Esophagus muscularis mucosa (tissue), 4 donors: ENCODE measurements at regions not wholly inside any gene's neighbourhood (a gene's known extent, or its start where the extent isn't known, plus 50 kb on each side); places are given as distances from the start of the nearest gene placed in this dataset.

ENCODE experiments used
- DNase-seq: peaks from one replicate; pipeline ENCODE4 v3.0.0-alpha.2; 2017; ENCODE audit errors: extremely low spot score
- H3K27ac ChIP-seq, 4 donors: fragments of 200-600 bp; sonication (generic); replicated peaks in 1 of 4; 1 replicate in 3 of 4; 2 replicates in 1 of 4; pipeline ENCODE4 v1.5.1; 2016 to 2019; ENCODE audit warnings: mild to moderate bottlenecking in 1 of 4
- H3K27me3 ChIP-seq, 4 donors: fragments of 200-600 bp; sonication (generic); one replicate each; pipeline versions ENCODE4 v1.5.1 to v1.6.0; 2016 to 2019
- H3K36me3 ChIP-seq, 4 donors: fragments of 200-600 bp; sonication (generic); one replicate each; pipeline ENCODE4 v1.5.1; 2016 to 2019
- H3K4me1 ChIP-seq, 4 donors: fragments of 200-600 bp; sonication (generic); one replicate each; pipeline ENCODE4 v1.5.1; 2016 to 2019
- H3K4me3 ChIP-seq, 4 donors: fragments of 200-600 bp; sonication (generic); 1 replicate in 2 of 4; 2 replicates in 2 of 4; pipeline ENCODE4 v1.5.1; 2016 to 2019; ENCODE audit warnings: mild to moderate bottlenecking in 4 of 4, moderate library complexity in 1 of 4
- H3K9me3 ChIP-seq, 4 donors: fragments of 200-600 bp; sonication (generic); 1 replicate in 3 of 4; 2 replicates in 1 of 4; pipeline ENCODE4 v1.5.1; 2016 to 2019
- EP300 ChIP-seq: sonication (generic); formaldehyde crosslinking; IDR thresholded peaks from one replicate; pipeline ENCODE4 v1.6.1; 2017; ENCODE audit warnings: antibody characterized with exemption
- POLR2A ChIP-seq: fragments of 450-650 bp; IDR thresholded peaks from one replicate; pipeline ENCODE4 v1.6.1; 2017; ENCODE audit warnings: antibody characterized with exemption, moderate library complexity, mild to moderate bottlenecking, low read depth
- POLR2AphosphoS5 ChIP-seq, 2 donors: sonication (generic); formaldehyde crosslinking; IDR thresholded peaks; one replicate each; pipeline ENCODE4 v1.6.1; 2017; ENCODE audit warnings: antibody characterized with exemption in 2 of 2
- WGBS: methylation state at CpG from one replicate; pipeline ENCODE4 v1.1.5; 2018; 5-methylcytosine and 5-hydroxymethylcytosine counted together
- intact Hi-C: fragments of 100-400 bp; cut with DNase I; formaldehyde crosslinking; loops from one replicate; pipeline ENCODE4 v1.15.1; 2023
- TF ChIP-seq, protein P1 (sequence below), 3 experiments: fragments of 200-600 bp in 2 of 3; fragments of 450-650 bp in 1 of 3; sonication (generic) in 2 of 3; IDR thresholded peaks; one replicate each; pipeline ENCODE4 v1.5.1; 2017 to 2019; ENCODE audit warnings: antibody characterized with exemption in 3 of 3, mild to moderate bottlenecking in 2 of 3, moderate library complexity in 1 of 3

DNA sequence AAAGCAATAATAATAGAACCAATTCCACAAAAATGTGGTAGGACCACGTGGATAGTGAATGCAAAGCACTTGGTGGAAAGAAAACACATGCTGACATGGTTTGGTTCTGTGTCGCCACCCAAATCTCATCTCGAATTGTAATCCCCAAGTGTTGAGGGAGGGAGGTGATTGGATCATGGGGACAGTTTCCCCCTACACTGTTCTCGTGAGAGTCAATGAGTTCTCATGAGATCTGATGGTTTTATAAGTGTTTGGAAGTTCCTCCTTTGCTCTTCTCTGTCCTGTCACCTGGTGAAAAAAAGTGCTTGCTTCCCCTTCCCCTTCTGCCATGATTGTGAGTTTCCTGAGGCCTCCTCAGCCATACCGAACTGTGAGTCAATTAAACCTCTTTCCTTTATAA lies 421.9 kb upstream of the CADM1 start:
- TF ChIP-seq POLR2A = no peak
- TF ChIP-seq, protein P1, sequence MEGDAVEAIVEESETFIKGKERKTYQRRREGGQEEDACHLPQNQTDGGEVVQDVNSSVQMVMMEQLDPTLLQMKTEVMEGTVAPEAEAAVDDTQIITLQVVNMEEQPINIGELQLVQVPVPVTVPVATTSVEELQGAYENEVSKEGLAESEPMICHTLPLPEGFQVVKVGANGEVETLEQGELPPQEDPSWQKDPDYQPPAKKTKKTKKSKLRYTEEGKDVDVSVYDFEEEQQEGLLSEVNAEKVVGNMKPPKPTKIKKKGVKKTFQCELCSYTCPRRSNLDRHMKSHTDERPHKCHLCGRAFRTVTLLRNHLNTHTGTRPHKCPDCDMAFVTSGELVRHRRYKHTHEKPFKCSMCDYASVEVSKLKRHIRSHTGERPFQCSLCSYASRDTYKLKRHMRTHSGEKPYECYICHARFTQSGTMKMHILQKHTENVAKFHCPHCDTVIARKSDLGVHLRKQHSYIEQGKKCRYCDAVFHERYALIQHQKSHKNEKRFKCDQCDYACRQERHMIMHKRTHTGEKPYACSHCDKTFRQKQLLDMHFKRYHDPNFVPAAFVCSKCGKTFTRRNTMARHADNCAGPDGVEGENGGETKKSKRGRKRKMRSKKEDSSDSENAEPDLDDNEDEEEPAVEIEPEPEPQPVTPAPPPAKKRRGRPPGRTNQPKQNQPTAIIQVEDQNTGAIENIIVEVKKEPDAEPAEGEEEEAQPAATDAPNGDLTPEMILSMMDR (IDR thresholded peaks at IDR 0.05) = no peak
- TF ChIP-seq EP300 = no peak
- TF ChIP-seq POLR2AphosphoS5 (IDR thresholded peaks at IDR 0.05) = no peak
- H3K9me3 ChIP-seq = peaks cover 0 to 3% (median 0%) of the 10 kb centered on the region in 4 donors
- peaks cover 0 to 9% (median 0%) of the 10 kb centered on the region in 4 donors for H3K27me3 ChIP-seq
- H3K27ac ChIP-seq = no peak overlapping the region
- WGBS = 84% methylated on average over 5 of the region's 5 CpGs
- intact Hi-C loops = no loop called here
- H3K4me3 ChIP-seq = no peak overlapping the region
- H3K4me1 ChIP-seq = peaks cover 10 to 20% (median 14%) of the 10 kb centered on the region in 4 donors
- no peak for DNase-seq
- no peaks in the 10 kb centered on the region for H3K36me3 ChIP-seq

DNA sequence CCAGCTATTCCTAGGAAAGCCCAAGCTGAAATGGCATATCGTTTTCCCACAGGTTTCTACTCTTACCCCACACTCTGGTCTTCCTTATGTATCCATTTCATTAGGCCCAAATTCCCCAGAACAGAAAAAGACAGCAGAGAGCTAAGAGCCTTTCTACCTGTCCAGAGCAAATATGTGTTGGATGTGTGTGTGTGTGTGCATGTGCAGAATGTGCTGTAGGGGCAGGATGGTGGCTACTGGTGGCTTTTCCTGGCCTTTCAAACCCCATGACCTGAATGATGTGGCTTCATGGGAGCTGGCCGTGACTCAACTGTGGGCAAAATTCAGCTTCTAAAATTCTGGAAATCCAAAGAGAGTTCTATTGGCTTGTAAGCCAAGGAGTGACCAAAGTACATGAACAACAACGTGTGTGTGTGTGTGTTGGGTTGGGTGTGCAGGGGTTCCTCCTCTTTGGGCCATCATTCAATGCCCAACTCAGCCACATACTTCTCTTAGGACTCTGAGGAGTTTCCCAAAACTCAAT lies 421.4 kb upstream of the CADM1 start:
- Histone ChIP-seq H3K36me3 (no peaks in the 10 kb centered on the region), H3K27me3 (peaks cover 0 to 9% (median 0%) of the 10 kb centered on the region in 4 donors), H3K9me3 (peaks cover 0 to 3% (median 0%) of the 10 kb centered on the region in 4 donors), H3K4me3 (no peak overlapping the region), H3K4me1 (peaks cover 5 to 15% (median 9%) of the 10 kb centered on the region in 4 donors), H3K27ac (no peak overlapping the region)
- no peak for TF ChIP-seq POLR2AphosphoS5 (IDR thresholded peaks at IDR 0.05)
- no peak for TF ChIP-seq EP300
- DNase-seq = no peak
- intact Hi-C loops = no loop called here
- 85% methylated on average over 3 of the region's 3 CpGs for WGBS

GRCh38 chr11:115924744-115925567 lies 420.7 kb upstream of the CADM1 start:
- TF ChIP-seq EP300 (no peak), POLR2A (no peak), POLR2AphosphoS5 (IDR thresholded peaks at IDR 0.05) (no peak)
- TF ChIP-seq, protein P1 (IDR thresholded peaks at IDR 0.05) = no peak
- WGBS = 55% methylated on average over 6 of the region's 6 CpGs

GRCh38 chr11:115922876-115923275 lies 418.7 kb upstream of the CADM1 start:
- H3K9me3 ChIP-seq = peaks cover 0 to 3% (median 0%) of the 10 kb centered on the region in 4 donors
- H3K4me3 ChIP-seq = no peak overlapping the region
- peaks cover 0 to 3% (median 0%) of the 10 kb centered on the region in 4 donors for H3K4me1 ChIP-seq
- intact Hi-C loops = no loop called here
- no peak for DNase-seq
- peaks cover 0 to 9% (median 0%) of the 10 kb centered on the region in 4 donors for H3K27me3 ChIP-seq
- TF ChIP-seq POLR2AphosphoS5 (IDR thresholded peaks at IDR 0.05) = no peak
- TF ChIP-seq EP300 = no peak
- TF ChIP-seq, protein P1 (IDR thresholded peaks at IDR 0.05) = no peak
- TF ChIP-seq POLR2A = no peak
- 84% methylated on average over 8 of the region's 8 CpGs for WGBS
- no peak overlapping the region for H3K27ac ChIP-seq
- no peaks in the 10 kb centered on the region for H3K36me3 ChIP-seq

More at GRCh38 chr11:115924744-115925567, 420.7 kb upstream of the CADM1 start:
- intact Hi-C loops = no loop called here
- Histone ChIP-seq H3K9me3 (peaks cover 0 to 3% (median 0%) of the 10 kb centered on the region in 4 donors), H3K4me1 (peaks cover 0 to 8% (median 3%) of the 10 kb centered on the region in 4 donors), H3K4me3 (no peak overlapping the region), H3K36me3 (no peaks in the 10 kb centered on the region), H3K27ac (no peak overlapping the region), H3K27me3 (peaks cover 0 to 9% (median 0%) of the 10 kb centered on the region in 4 donors)
- no peak for DNase-seq

DNA sequence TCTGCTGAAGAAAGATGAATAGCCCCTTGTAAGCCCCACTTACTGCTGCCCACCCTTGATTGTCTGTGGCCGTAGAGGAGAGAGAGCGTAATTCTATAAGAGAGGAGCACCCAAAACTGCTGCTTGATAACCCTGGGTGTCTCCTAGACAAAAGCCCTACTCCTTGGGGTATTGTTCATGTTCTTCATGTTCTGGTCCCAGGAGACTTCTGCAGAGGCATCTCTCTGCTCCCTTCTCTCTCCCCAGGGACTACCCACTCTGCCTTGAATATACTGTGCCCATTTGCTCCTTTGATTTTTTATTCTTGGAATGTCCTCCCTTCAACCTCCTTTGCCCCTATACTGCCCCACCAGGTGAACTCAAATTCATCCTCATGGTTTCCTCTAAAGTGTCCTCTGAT lies 417.8 kb upstream of the CADM1 start:
- Histone ChIP-seq H3K4me3 (no peak overlapping the region), H3K9me3 (peaks cover 0 to 3% (median 0%) of the 10 kb centered on the region in 4 donors), H3K27ac (no peak overlapping the region), H3K4me1 (peaks cover 0 to 3% (median 0%) of the 10 kb centered on the region in 4 donors), H3K36me3 (no peaks in the 10 kb centered on the region), H3K27me3 (peaks cover 0 to 9% (median 0%) of the 10 kb centered on the region in 4 donors)
- WGBS = 71% methylated on average over 2 of the region's 2 CpGs
- DNase-seq = no peak
- intact Hi-C loops = no loop called here
- TF ChIP-seq POLR2AphosphoS5 (IDR thresholded peaks at IDR 0.05) = no peak
- TF ChIP-seq EP300 = no peak
- TF ChIP-seq POLR2A = no peak
- TF ChIP-seq, protein P1 (IDR thresholded peaks at IDR 0.05) = no peak
